H1 (cell line): ENCODE measurements at regions not wholly inside any gene's neighbourhood (a gene's known extent, or its start where the extent isn't known, plus 50 kb on each side); places are given as distances from the start of the nearest gene placed in this dataset.

Source experiments
- SIN3A ChIP-seq, 2 experiments: IDR thresholded peaks in 1 of 2; conservative IDR thresholded peaks in 1 of 2; 2 replicates each; pipeline ENCODE4 v1.6.1; 2011 to 2012; ENCODE audit warnings: low read length in 2 of 2, improper control_type of control experiment in 1 of 2, low read depth in 1 of 2, mild to moderate bottlenecking in 1 of 2

DNA sequence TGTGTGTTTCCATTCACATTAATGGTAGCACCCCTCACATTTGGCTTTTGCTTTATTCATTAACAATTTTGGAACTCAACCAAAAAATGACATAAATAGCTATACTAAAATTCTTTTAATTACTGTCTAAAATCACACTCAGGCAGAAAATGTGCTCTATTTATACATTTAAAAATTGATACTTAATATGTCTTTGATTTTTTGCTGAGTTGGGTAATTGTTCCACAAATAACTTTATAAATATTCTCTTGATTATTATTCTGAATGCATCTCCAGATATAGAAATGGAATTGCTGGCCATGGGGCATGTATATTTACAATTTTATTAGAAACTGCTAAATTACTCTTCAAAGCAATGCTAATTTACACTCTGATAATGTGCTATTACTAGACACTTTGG is 658.7 kb upstream of the CHRM3 start (continued):
- no peak for TF ChIP-seq SIN3A (conservative IDR thresholded peaks at IDR 0.05 in 1 of 2, IDR thresholded peaks at IDR 0.05 in 1 of 2; ENCODE audit: low read depth in 1 of 2, low read length in 2 of 2)
